HG02610 (cell line): ENCODE measurements at regions not wholly inside any gene's neighbourhood (a gene's known extent, or its start where the extent isn't known, plus 50 kb on each side); places are given as distances from the start of the nearest gene placed in this dataset.

ENCODE experiments used
- ATAC-seq: cut with Tn5 transposase; IDR thresholded peaks from one replicate; pipeline ENCODE4 v1.9.1; 2021; ENCODE audit warnings: mild to moderate bottlenecking, moderate library complexity; ENCODE audit not compliant: unreplicated experiment

GRCh38 chr2:236977063-236977851, 108.4 kb upstream of the COPS8 start:
- ATAC-seq, result no peak

GRCh38 chr2:236977852-236978398, 107.8 kb upstream of the COPS8 start:
- ATAC-seq, result no peak

GRCh38 chr2:236979664-236980063, 106.0 kb upstream of the COPS8 start:
- no peak for ATAC-seq

GRCh38 chr2:236980961-236981360, 104.7 kb upstream of the COPS8 start:
- no peak for ATAC-seq

GRCh38 chr2:236981701-236982485, 103.8 kb upstream of the COPS8 start:
- ATAC-seq, result no peak

GRCh38 chr2:236982693-236983455, 102.8 kb upstream of the COPS8 start:
- ATAC-seq, result no peak

GRCh38 chr2:236984046-236984445, 101.6 kb upstream of the COPS8 start:
- no peak for ATAC-seq

- no peak for ATAC-seq
These were observed 99.8 kb upstream of the COPS8 start for GRCh38 chr2:236985761-236986339.

GRCh38 chr2:236986524-236987330, 99.0 kb upstream of the COPS8 start:
- ATAC-seq, result no peak

GRCh38 chr2:236988216-236988615, 97.5 kb upstream of the COPS8 start:
- no peak for ATAC-seq

GRCh38 chr2:236988690-236989624, 96.7 kb upstream of the COPS8 start:
- ATAC-seq, result no peak

- no peak for ATAC-seq
These were observed 95.1 kb upstream of the COPS8 start for GRCh38 chr2:236990552-236990951.

GRCh38 chr2:236991874-236992273, 93.8 kb upstream of the COPS8 start:
- ATAC-seq, result no peak

GRCh38 chr2:236993286-236993685, 92.4 kb upstream of the COPS8 start:
- no peak for ATAC-seq

- ATAC-seq, result no peak
These were observed 91.3 kb upstream of the COPS8 start for GRCh38 chr2:236994361-236994760.

GRCh38 chr2:236997069-236997715, 88.5 kb upstream of the COPS8 start:
- no peak for ATAC-seq

GRCh38 chr2:236998236-236998635, 87.5 kb upstream of the COPS8 start:
- no peak for ATAC-seq

- no peak for ATAC-seq
These were observed 86.9 kb upstream of the COPS8 start for GRCh38 chr2:236998758-236999157.
